ENCODE measurements at regions not wholly inside any gene's neighbourhood (a gene's known extent, or its start where the extent isn't known, plus 50 kb on each side); places are given as distances from the start of the nearest gene placed in this dataset.

- no peaks in the 10 kb centered on the region for H3K4me1 Mint-ChIP-seq
- Histone ChIP-seq H2AFZ (ENCODE audit: insufficient read depth, low read depth, low read length, poor library complexity, severe bottlenecking) (no peak overlapping the region), H3K27me3 (ENCODE audit: control insufficient read depth in 2 of 2, insufficient read depth in 2 of 2, low read length in 2 of 2) (no peaks in the 10 kb centered on the region), H3K27ac (ENCODE audit: low read depth in 1 of 2, low read length in 2 of 2) (no peak overlapping the region), H3K4me1 (ENCODE audit: control insufficient read depth in 1 of 2, insufficient read depth in 2 of 2, low read length in 2 of 2) (no peaks in the 10 kb centered on the region), H3K9ac (ENCODE audit: insufficient read depth, low read length, poor library complexity, severe bottlenecking) (no peak overlapping the region), H4K20me1 (ENCODE audit: insufficient read depth, low read length) (no peaks in the 10 kb centered on the region), H3K36me3 (replicated peaks in 1 of 2; ENCODE audit: control insufficient read depth in 1 of 2, insufficient read depth in 2 of 2, low read length in 2 of 2) (no peaks in the 10 kb centered on the region), H3K4me3 (replicated peaks in 1 of 3; ENCODE audit: low read depth in 2 of 3, low read length in 3 of 3) (no peak overlapping the region), H3K9me3 (replicated peaks in 1 of 2; ENCODE audit: control insufficient read depth in 1 of 2, insufficient read depth in 1 of 2, low read length in 2 of 2) (no peaks in the 10 kb centered on the region), H3K79me2 (ENCODE audit: insufficient read depth, low read length) (no peaks in the 10 kb centered on the region), H3K4me2 (replicated peaks; ENCODE audit: extremely low read depth, low read length, poor library complexity, severe bottlenecking) (no peak overlapping the region)
- intact Hi-C loops (cut with micrococcal nuclease), result no loop called here
- no peak for DNase-seq
- H3K4me3 Mint-ChIP-seq, result no peak overlapping the region
- peaks cover 0 to 7% (median 4%) of the 10 kb centered on the region in 7 donors for H3K9me3 Mint-ChIP-seq
- no peaks in the 10 kb centered on the region for H3K36me3 Mint-ChIP-seq
- no CpG with 5 or more reads among the region's 6 CpGs for WGBS (ENCODE audit: insufficient coverage)
- TF ChIP-seq CTCF (IDR thresholded peaks at IDR 0.05), result no peak
- peaks cover 0 to 2% (median 0%) of the 10 kb centered on the region in 3 donors for H3K27me3 Mint-ChIP-seq (ENCODE audit: low read depth in 3 of 3)
- H3K27ac Mint-ChIP-seq, result no peak overlapping the region
Measured at GRCh38 chr4:181599134-181599533, 644.1 kb upstream of the TENM3 start.

- intact Hi-C loops (cut with micrococcal nuclease), result no loop called here
- H3K4me3 Mint-ChIP-seq, result no peak overlapping the region
Measured at GRCh38 chr4:181601103-181601502, 642.1 kb upstream of the TENM3 start.

More at GRCh38 chr4:181601103-181601502, 642.1 kb upstream of the TENM3 start:
- Histone ChIP-seq H2AFZ (ENCODE audit: insufficient read depth, low read depth, low read length, poor library complexity, severe bottlenecking) (no peak overlapping the region), H3K9me3 (replicated peaks in 1 of 2; ENCODE audit: control insufficient read depth in 1 of 2, insufficient read depth in 1 of 2, low read length in 2 of 2) (no peaks in the 10 kb centered on the region), H3K36me3 (replicated peaks in 1 of 2; ENCODE audit: control insufficient read depth in 1 of 2, insufficient read depth in 2 of 2, low read length in 2 of 2) (no peaks in the 10 kb centered on the region), H3K9ac (ENCODE audit: insufficient read depth, low read length, poor library complexity, severe bottlenecking) (no peak overlapping the region), H3K4me3 (replicated peaks in 1 of 3; ENCODE audit: low read depth in 2 of 3, low read length in 3 of 3) (no peak overlapping the region), H4K20me1 (ENCODE audit: insufficient read depth, low read length) (no peaks in the 10 kb centered on the region), H3K4me2 (replicated peaks; ENCODE audit: extremely low read depth, low read length, poor library complexity, severe bottlenecking) (no peak overlapping the region), H3K27ac (ENCODE audit: low read depth in 1 of 2, low read length in 2 of 2) (no peak overlapping the region), H3K4me1 (ENCODE audit: control insufficient read depth in 1 of 2, insufficient read depth in 2 of 2, low read length in 2 of 2) (no peaks in the 10 kb centered on the region), H3K27me3 (ENCODE audit: control insufficient read depth in 2 of 2, insufficient read depth in 2 of 2, low read length in 2 of 2) (no peaks in the 10 kb centered on the region), H3K79me2 (ENCODE audit: insufficient read depth, low read length) (no peaks in the 10 kb centered on the region)
- 43% methylated on average over 1 of the region's 2 CpGs for WGBS (ENCODE audit: insufficient coverage)
- no peak for TF ChIP-seq CTCF (IDR thresholded peaks at IDR 0.05)
- no peak for DNase-seq
- Mint-ChIP-seq H3K4me1 (no peaks in the 10 kb centered on the region), H3K27ac (no peak overlapping the region), H3K36me3 (no peaks in the 10 kb centered on the region), H3K27me3 (ENCODE audit: low read depth in 3 of 3) (peaks cover 0 to 1% (median 0%) of the 10 kb centered on the region in 3 donors), H3K9me3 (peaks cover 0 to 6% (median 4%) of the 10 kb centered on the region in 7 donors)

All from CD14-positive monocyte (primary cell).